ENCODE measurements at regions not wholly inside any gene's neighbourhood (a gene's known extent, or its start where the extent isn't known, plus 50 kb on each side); places are given as distances from the start of the nearest gene placed in this dataset.

DNA sequence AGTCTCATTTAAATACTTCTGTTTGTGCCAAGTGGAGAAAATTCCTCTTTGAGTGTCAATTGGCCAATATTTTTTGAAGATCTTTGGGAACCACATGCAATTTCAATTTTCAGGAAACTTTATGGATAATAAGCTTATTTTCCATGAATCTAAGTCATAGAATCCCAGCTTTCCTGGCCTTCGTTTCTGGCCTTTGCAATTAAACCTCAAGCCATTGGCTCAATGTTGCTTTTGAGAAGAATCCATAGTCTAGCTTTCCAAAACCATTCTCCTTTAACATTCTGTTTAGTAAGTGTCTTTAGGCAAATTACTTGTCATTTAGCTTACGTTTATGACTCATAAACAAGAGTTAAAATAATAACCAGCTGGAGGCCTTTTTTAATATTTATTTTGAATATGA, 145.0 kb upstream of the FTMT start:
- Histone ChIP-seq H3K4me1 (no peaks in the 10 kb centered on the region), H3K4me3 (no peak overlapping the region), H3K9me3 (no peaks in the 10 kb centered on the region), H3K27me3 (no peaks in the 10 kb centered on the region), H3K27ac (replicated peaks in 1 of 4) (no peak overlapping the region), H3K36me3 (no peaks in the 10 kb centered on the region)
- 63% methylated on average over 2 of the region's 2 CpGs for WGBS
- intact Hi-C loops (cut with DNase I), result no loop called here
- TF ChIP-seq POLR2AphosphoS5 (IDR thresholded peaks at IDR 0.05) (no peak), POLR2A (IDR thresholded peaks at IDR 0.05; ENCODE audit: low read depth) (no peak), EP300 (IDR thresholded peaks at IDR 0.05) (no peak), CTCF (IDR thresholded peaks at IDR 0.05) (no peak)
- DNase-seq (ENCODE audit: extremely low spot score), result no peak

GRCh38 chr5:121707178-121707577, 144.5 kb upstream of the FTMT start:
- H3K27ac ChIP-seq (replicated peaks in 1 of 4), result no peak overlapping the region
- no peak for DNase-seq (ENCODE audit: extremely low spot score)
- no peaks in the 10 kb centered on the region for H3K9me3 ChIP-seq
- H3K36me3 ChIP-seq, result no peaks in the 10 kb centered on the region
- no peak overlapping the region for H3K4me3 ChIP-seq
- WGBS, result 66% methylated on average over 1 of the region's 1 CpG
- no peaks in the 10 kb centered on the region for H3K27me3 ChIP-seq
- TF ChIP-seq POLR2AphosphoS5 (IDR thresholded peaks at IDR 0.05) (no peak), CTCF (IDR thresholded peaks at IDR 0.05) (no peak), EP300 (IDR thresholded peaks at IDR 0.05) (no peak), POLR2A (IDR thresholded peaks at IDR 0.05; ENCODE audit: low read depth) (no peak)
- H3K4me1 ChIP-seq, result no peaks in the 10 kb centered on the region
- intact Hi-C loops (cut with DNase I), result no loop called here

GRCh38 chr5:121711416-121711815, 140.3 kb upstream of the FTMT start:
- H3K27ac ChIP-seq (replicated peaks in 1 of 4), result no peak overlapping the region
- no peaks in the 10 kb centered on the region for H3K9me3 ChIP-seq
- intact Hi-C loops (cut with DNase I), result no loop called here
- H3K4me1 ChIP-seq, result no peaks in the 10 kb centered on the region
- H3K4me3 ChIP-seq, result no peak overlapping the region
- DNase-seq (ENCODE audit: extremely low spot score), result no peak
- H3K36me3 ChIP-seq, result no peaks in the 10 kb centered on the region
- no peak for TF ChIP-seq POLR2A (IDR thresholded peaks at IDR 0.05; ENCODE audit: low read depth)
- TF ChIP-seq EP300 (IDR thresholded peaks at IDR 0.05), result no peak
- no peak for TF ChIP-seq POLR2AphosphoS5 (IDR thresholded peaks at IDR 0.05)
- no peak for TF ChIP-seq CTCF (IDR thresholded peaks at IDR 0.05)
- H3K27me3 ChIP-seq, result no peaks in the 10 kb centered on the region

DNA sequence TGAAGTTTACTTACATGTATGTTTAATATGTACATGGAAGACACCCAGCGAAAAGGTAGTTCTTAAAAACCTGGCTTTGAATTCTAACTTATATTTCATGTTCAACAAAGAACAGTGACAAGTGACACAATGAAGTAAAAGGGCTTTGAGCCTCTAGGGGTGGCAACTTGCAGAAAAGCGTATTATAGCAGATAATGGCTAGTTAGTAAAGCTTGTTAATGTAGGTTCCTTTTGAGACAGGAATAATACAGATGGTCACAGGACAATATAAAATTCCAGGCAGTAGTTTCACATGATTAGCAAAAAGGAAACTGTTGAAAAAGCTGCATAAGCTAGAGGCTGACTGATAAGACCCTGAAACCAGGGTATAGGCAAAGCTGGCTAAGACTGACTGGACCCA, 132.4 kb upstream of the FTMT start:
- H3K9me3 ChIP-seq, result no peaks in the 10 kb centered on the region
- H3K36me3 ChIP-seq, result no peaks in the 10 kb centered on the region
- no peak overlapping the region for H3K27ac ChIP-seq (replicated peaks in 1 of 4)
- no peak overlapping the region for H3K4me3 ChIP-seq
- DNase-seq (ENCODE audit: extremely low spot score), result no peak
- intact Hi-C loops (cut with DNase I), result no loop called here
- H3K4me1 ChIP-seq, result no peaks in the 10 kb centered on the region
- 88% methylated on average over 2 of the region's 2 CpGs for WGBS
- no peaks in the 10 kb centered on the region for H3K27me3 ChIP-seq
- TF ChIP-seq POLR2AphosphoS5 (IDR thresholded peaks at IDR 0.05) (no peak), EP300 (IDR thresholded peaks at IDR 0.05) (no peak), POLR2A (IDR thresholded peaks at IDR 0.05; ENCODE audit: low read depth) (no peak), CTCF (IDR thresholded peaks at IDR 0.05) (no peak)

GRCh38 chr5:121725450-121725849, 126.2 kb upstream of the FTMT start:
- Histone ChIP-seq H3K27ac (replicated peaks in 1 of 4) (no peak overlapping the region), H3K9me3 (no peaks in the 10 kb centered on the region), H3K4me3 (no peak overlapping the region), H3K36me3 (no peaks in the 10 kb centered on the region), H3K27me3 (no peaks in the 10 kb centered on the region), H3K4me1 (no peaks in the 10 kb centered on the region)
- intact Hi-C loops (cut with DNase I), result no loop called here
- WGBS, result 44% methylated on average over 1 of the region's 1 CpG
- TF ChIP-seq POLR2A (IDR thresholded peaks at IDR 0.05; ENCODE audit: low read depth), result no peak
- TF ChIP-seq POLR2AphosphoS5 (IDR thresholded peaks at IDR 0.05), result no peak
- no peak for DNase-seq (ENCODE audit: extremely low spot score)
